HepG2 (cell line): ENCODE measurements at regions not wholly inside any gene's neighbourhood (a gene's known extent, or its start where the extent isn't known, plus 50 kb on each side); places are given as distances from the start of the nearest gene placed in this dataset.

Experiments used
- ATF6 ChIP-seq: sonication (generic); formaldehyde crosslinking; conservative IDR thresholded peaks from 2 replicates; pipeline ENCODE4 v1.4.0; 2020; ENCODE audit warnings: missing genetic modification reagents
- BRF2 ChIP-seq: sonication (generic); formaldehyde crosslinking; IDR thresholded peaks from 2 replicates; pipeline ENCODE4 v1.8.1; 2022; ENCODE audit warnings: mild to moderate bottlenecking, missing genetic modification reagents
- CAMTA2 ChIP-seq: sonication (generic); formaldehyde crosslinking; IDR thresholded peaks from 2 replicates; pipeline ENCODE4 v1.4.0; 2020; ENCODE audit warnings: mild to moderate bottlenecking, missing genetic modification reagents, borderline replicate concordance
- CEBPG ChIP-seq: IDR thresholded peaks from 2 replicates; pipeline ENCODE4 v1.6.1; 2016
- GATAD1 ChIP-seq: IDR thresholded peaks from 2 replicates; pipeline ENCODE4 v1.6.1; 2016; ENCODE audit warnings: missing genetic modification reagents, missing compliant biosample characterization
- HIC2 ChIP-seq: sonication (generic); formaldehyde crosslinking; IDR thresholded peaks from 2 replicates; pipeline ENCODE4 v1.9.0; 2022; ENCODE audit warnings: low read depth, missing genetic modification reagents
- HIVEP1 ChIP-seq: sonication (generic); formaldehyde crosslinking; IDR thresholded peaks from 2 replicates; pipeline ENCODE4 v1.4.0; 2020; ENCODE audit warnings: mild to moderate bottlenecking, missing genetic modification reagents
- KAT2B ChIP-seq: fragments of 150-350 bp; IDR thresholded peaks from 2 replicates; pipeline ENCODE4 v1.6.1; 2014; ENCODE audit warnings: low read depth, low read length, borderline replicate concordance
- PATZ1 ChIP-seq: sonication (generic); formaldehyde crosslinking; IDR thresholded peaks from 2 replicates; pipeline ENCODE4 v1.4.0; 2020; ENCODE audit warnings: missing genetic modification reagents
- RXRB ChIP-seq: IDR thresholded peaks from 2 replicates; pipeline ENCODE4 v1.6.1; 2016; ENCODE audit warnings: borderline replicate concordance, missing genetic modification reagents, missing compliant biosample characterization
- SETDB1 ChIP-seq: sonication (generic); formaldehyde crosslinking; IDR thresholded peaks from 2 replicates; pipeline ENCODE4 v1.5.1; 2020; ENCODE audit warnings: missing genetic modification reagents, mild to moderate bottlenecking, borderline replicate concordance
- SKIL ChIP-seq: sonication (generic); formaldehyde crosslinking; IDR thresholded peaks from 2 replicates; pipeline ENCODE4 v1.8.0; 2022; ENCODE audit warnings: missing genetic modification reagents, mild to moderate bottlenecking, moderate library complexity, borderline replicate concordance
- SRSF4 ChIP-seq: fragments of 200-400 bp; formaldehyde crosslinking; IDR thresholded peaks from one replicate; pipeline ENCODE4 v1.6.1; 2018; ENCODE audit warnings: mild to moderate bottlenecking, low read depth, low read length, moderate library complexity; ENCODE audit not compliant: poor library complexity, severe bottlenecking
- TFDP2 ChIP-seq: sonication (generic); formaldehyde crosslinking; IDR thresholded peaks from 2 replicates; pipeline ENCODE4 v1.4.0; 2020; ENCODE audit warnings: missing genetic modification reagents
- THAP11 ChIP-seq: IDR thresholded peaks from 2 replicates; pipeline ENCODE4 v1.6.1; 2016; ENCODE audit warnings: missing biosample characterization, missing genetic modification reagents
- ZFP37 ChIP-seq: sonication (generic); formaldehyde crosslinking; IDR thresholded peaks from 2 replicates; pipeline ENCODE4 v1.4.0; 2020; ENCODE audit warnings: missing genetic modification reagents, borderline replicate concordance
- ZMAT5 ChIP-seq: sonication (generic); formaldehyde crosslinking; IDR thresholded peaks from 2 replicates; pipeline ENCODE4 v1.5.0; 2020; ENCODE audit warnings: mild to moderate bottlenecking, low read depth, missing genetic modification reagents, borderline replicate concordance
- ZNF44 ChIP-seq: sonication (generic); formaldehyde crosslinking; IDR thresholded peaks from 2 replicates; pipeline ENCODE4 v1.5.1; 2020; ENCODE audit warnings: mild to moderate bottlenecking, missing genetic modification reagents

- TF ChIP-seq PATZ1 (CRISPR knock-in tag) (0 out of 2 replicates have a peak, but pooled peaks have one; percentile 33), TFDP2 (CRISPR knock-in tag) (peak; percentile 66), SRSF4 (no peak), ATF6 (CRISPR knock-in tag) (no peak), GATAD1 (CRISPR knock-in tag) (no peak), RXRB (CRISPR knock-in tag) (peak; percentile 70; the same call in 1 of the 2 replicates), KAT2B (no peak), SETDB1 (CRISPR knock-in tag) (no peak), HIC2 (CRISPR knock-in tag) (no peak), BRF2 (no peak), THAP11 (peak; percentile 32; the same call in 1 of the 2 replicates), CEBPG (CRISPR knock-in tag) (no peak; the same call in 1 of the 2 replicates), SKIL (CRISPR knock-in tag) (peak; percentile 69; the same call in 1 of the 2 replicates), CAMTA2 (no peak), ZFP37 (CRISPR knock-in tag) (no peak), ZMAT5 (no peak), HIVEP1 (no peak), ZNF44 (CRISPR knock-in tag) (no peak)
Observed at GRCh38 chr9:117491491-117491890, 76.6 kb upstream of the ASTN2 start (continued).
